ENCODE measurements at regions not wholly inside any gene's neighbourhood (a gene's known extent, or its start where the extent isn't known, plus 50 kb on each side); places are given as distances from the start of the nearest gene placed in this dataset.

- Histone ChIP-seq H3K36me3 (no peaks in the 10 kb centered on the region), H3K27ac (no peak overlapping the region), H3K4me1 (ENCODE audit: control insufficient read depth in 1 of 2, low read depth in 2 of 2) (no peaks in the 10 kb centered on the region), H3K9me3 (no peaks in the 10 kb centered on the region), H3K4me3 (no peak overlapping the region), H3K27me3 (replicated peaks; ENCODE audit: insufficient read depth) (no peaks in the 10 kb centered on the region)
- ATAC-seq (ENCODE audit: insufficient number of reproducible peaks, low FRiP score, low read depth) = no peak
- no peak for TF ChIP-seq CTCF (IDR thresholded peaks at IDR 0.05)
- DNase-seq (ENCODE audit: low spot score) = no peak
These were observed 423.2 kb upstream of the B3GALT2 start for GRCh38 chr1:193609592-193609991.

DNA sequence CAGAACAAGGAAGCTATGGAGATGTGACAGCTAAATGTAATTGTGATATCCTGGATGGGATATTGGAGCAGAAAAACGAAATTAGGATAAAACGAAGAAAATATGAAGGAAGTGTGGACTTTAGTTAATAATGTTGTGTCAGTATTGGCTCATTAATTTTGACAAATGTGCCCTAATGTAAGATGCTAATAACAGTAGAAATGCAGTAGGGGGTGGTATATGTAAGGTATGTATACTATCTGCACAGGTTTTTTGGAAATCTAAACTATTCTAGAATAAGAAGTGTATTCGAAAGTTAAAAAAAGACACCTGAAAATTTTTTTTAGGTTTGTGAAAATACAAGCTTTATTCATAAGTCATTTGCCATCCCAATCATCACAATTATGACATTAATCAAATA is 421.4 kb upstream of the B3GALT2 start:
- no peak overlapping the region for H3K4me3 ChIP-seq
- no peak for ATAC-seq (ENCODE audit: insufficient number of reproducible peaks, low FRiP score, low read depth)
- no peaks in the 10 kb centered on the region for H3K36me3 ChIP-seq
- H3K4me1 ChIP-seq (ENCODE audit: control insufficient read depth in 1 of 2, low read depth in 2 of 2) = no peaks in the 10 kb centered on the region
- H3K27me3 ChIP-seq (replicated peaks; ENCODE audit: insufficient read depth) = no peaks in the 10 kb centered on the region
- H3K27ac ChIP-seq = no peak overlapping the region
- no peaks in the 10 kb centered on the region for H3K9me3 ChIP-seq
- no peak for TF ChIP-seq CTCF (IDR thresholded peaks at IDR 0.05)
- DNase-seq (ENCODE audit: low spot score) = no peak

DNA sequence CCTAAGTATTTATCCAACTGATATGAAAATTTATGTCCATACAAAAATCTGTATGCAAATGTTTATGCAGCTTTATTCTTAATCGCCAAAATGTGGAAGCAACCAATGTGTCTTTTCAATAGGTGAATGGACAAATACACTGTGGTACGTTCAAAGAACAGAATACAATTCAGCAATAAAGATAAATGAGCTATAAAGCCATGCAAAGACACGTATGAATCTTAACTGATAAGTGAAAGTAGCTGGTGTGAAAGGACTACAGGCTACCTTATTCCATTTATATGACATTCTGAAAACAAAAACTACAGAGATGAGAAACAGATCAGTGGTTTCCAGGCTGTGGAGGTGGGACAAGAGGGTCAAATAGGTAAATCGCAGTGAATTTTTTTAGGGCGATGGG is 419.6 kb upstream of the B3GALT2 start:
- H3K27ac ChIP-seq = no peak overlapping the region
- no peaks in the 10 kb centered on the region for H3K9me3 ChIP-seq
- H3K4me1 ChIP-seq (ENCODE audit: control insufficient read depth in 1 of 2, low read depth in 2 of 2) = no peaks in the 10 kb centered on the region
- H3K4me3 ChIP-seq = no peak overlapping the region
- no peaks in the 10 kb centered on the region for H3K27me3 ChIP-seq (replicated peaks; ENCODE audit: insufficient read depth)
- DNase-seq (ENCODE audit: low spot score) (no peak), ATAC-seq (ENCODE audit: insufficient number of reproducible peaks, low FRiP score, low read depth) (no peak)
- TF ChIP-seq CTCF (IDR thresholded peaks at IDR 0.05) = no peak
- no peaks in the 10 kb centered on the region for H3K36me3 ChIP-seq

GRCh38 chr1:193602705-193603104 is 416.3 kb upstream of the B3GALT2 start:
- no peaks in the 10 kb centered on the region for H3K36me3 ChIP-seq
- H3K27me3 ChIP-seq (replicated peaks; ENCODE audit: insufficient read depth) = no peaks in the 10 kb centered on the region
- no peak overlapping the region for H3K4me3 ChIP-seq
- no peak overlapping the region for H3K27ac ChIP-seq
- H3K4me1 ChIP-seq (ENCODE audit: control insufficient read depth in 1 of 2, low read depth in 2 of 2) = no peaks in the 10 kb centered on the region
- no peak for TF ChIP-seq CTCF (IDR thresholded peaks at IDR 0.05)
- no peaks in the 10 kb centered on the region for H3K9me3 ChIP-seq
- ATAC-seq (ENCODE audit: insufficient number of reproducible peaks, low FRiP score, low read depth) (no peak), DNase-seq (ENCODE audit: low spot score) (no peak)

DNA sequence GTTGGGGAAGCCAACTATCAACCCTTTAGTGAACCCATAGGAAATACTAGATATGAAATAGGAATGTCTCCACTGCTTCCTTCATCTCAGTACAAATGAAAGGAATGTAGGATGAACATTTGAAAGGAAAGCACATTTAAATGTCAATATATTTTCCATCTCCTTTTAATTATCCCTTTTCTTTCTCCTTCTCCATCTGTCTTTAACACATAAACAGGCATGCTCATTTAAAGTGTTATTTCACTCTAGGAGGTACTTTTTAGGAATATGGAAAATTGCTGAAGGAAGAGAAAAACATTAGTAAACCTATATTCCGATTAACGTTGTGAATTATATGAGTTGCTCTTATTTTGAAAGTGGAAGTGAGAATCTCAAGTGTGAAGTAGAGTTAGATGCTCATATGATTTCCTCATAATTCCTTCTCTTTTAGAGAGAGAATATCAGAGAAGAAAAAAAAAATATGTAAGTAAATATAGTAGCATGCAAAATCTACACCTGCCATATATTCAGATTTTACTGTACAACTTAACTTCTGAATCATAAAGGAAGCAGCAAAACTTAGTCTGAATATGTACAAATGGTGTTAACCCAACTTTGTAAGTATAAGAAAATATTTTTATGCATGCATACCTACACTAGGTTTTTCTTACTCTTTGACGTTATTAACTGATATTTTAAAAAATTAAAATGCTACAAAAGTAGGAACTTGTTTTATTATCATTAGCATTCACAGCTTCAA is 406.9 kb upstream of the B3GALT2 start:
- H3K36me3 ChIP-seq = no peaks in the 10 kb centered on the region
- ATAC-seq (ENCODE audit: insufficient number of reproducible peaks, low FRiP score, low read depth) (no peak), DNase-seq (ENCODE audit: low spot score) (no peak)
- H3K27ac ChIP-seq = no peak overlapping the region
- no peak for TF ChIP-seq CTCF (IDR thresholded peaks at IDR 0.05)
- H3K4me3 ChIP-seq = no peak overlapping the region
- H3K27me3 ChIP-seq (replicated peaks; ENCODE audit: insufficient read depth) = no peaks in the 10 kb centered on the region
- H3K9me3 ChIP-seq = no peaks in the 10 kb centered on the region
- peaks cover 0 to 3% of the 10 kb centered on the region in 2 donors for H3K4me1 ChIP-seq (ENCODE audit: control insufficient read depth in 1 of 2, low read depth in 2 of 2)
